Loucy (cell line): ENCODE measurements at regions not wholly inside any gene's neighbourhood (a gene's known extent, or its start where the extent isn't known, plus 50 kb on each side); places are given as distances from the start of the nearest gene placed in this dataset.

Experiments used
- CTCF ChIP-seq: fragments of 200-600 bp; sonication (generic); conservative IDR thresholded peaks from 2 replicates; pipeline ENCODE4 v1.5.1; 2014; ENCODE audit warnings: mild to moderate bottlenecking, antibody characterized with exemption, low read length
- EZH2phosphoT487 ChIP-seq: fragments of 200-600 bp; IDR thresholded peaks from 2 replicates; pipeline ENCODE4 v1.6.1; 2018; ENCODE audit warnings: antibody characterized with exemption, mild to moderate bottlenecking, moderate library complexity, borderline replicate concordance

- TF ChIP-seq CTCF (no peak), EZH2phosphoT487 (no peak)
Measured at GRCh38 chr2:238771639-238772038, 76.2 kb upstream of the TWIST2 start.
